ENCODE measurements at regions not wholly inside any gene's neighbourhood (a gene's known extent, or its start where the extent isn't known, plus 50 kb on each side); places are given as distances from the start of the nearest gene placed in this dataset.

- H3K9me3 Mint-ChIP-seq, result no peaks in the 10 kb centered on the region
- no peak overlapping the region for H3K4me3 Mint-ChIP-seq
- H3K27ac Mint-ChIP-seq (ENCODE audit: unreplicated experiment), result no peak overlapping the region
- no peaks in the 10 kb centered on the region for H3K4me1 Mint-ChIP-seq
- H3K36me3 Mint-ChIP-seq (ENCODE audit: low read depth), result no peaks in the 10 kb centered on the region
- H3K27me3 Mint-ChIP-seq (ENCODE audit: low read depth), result peaks cover 2% of the 10 kb centered on the region
- no peak for DNase-seq (ENCODE audit: low read depth, low spot score)
- TF ChIP-seq, protein P1, sequence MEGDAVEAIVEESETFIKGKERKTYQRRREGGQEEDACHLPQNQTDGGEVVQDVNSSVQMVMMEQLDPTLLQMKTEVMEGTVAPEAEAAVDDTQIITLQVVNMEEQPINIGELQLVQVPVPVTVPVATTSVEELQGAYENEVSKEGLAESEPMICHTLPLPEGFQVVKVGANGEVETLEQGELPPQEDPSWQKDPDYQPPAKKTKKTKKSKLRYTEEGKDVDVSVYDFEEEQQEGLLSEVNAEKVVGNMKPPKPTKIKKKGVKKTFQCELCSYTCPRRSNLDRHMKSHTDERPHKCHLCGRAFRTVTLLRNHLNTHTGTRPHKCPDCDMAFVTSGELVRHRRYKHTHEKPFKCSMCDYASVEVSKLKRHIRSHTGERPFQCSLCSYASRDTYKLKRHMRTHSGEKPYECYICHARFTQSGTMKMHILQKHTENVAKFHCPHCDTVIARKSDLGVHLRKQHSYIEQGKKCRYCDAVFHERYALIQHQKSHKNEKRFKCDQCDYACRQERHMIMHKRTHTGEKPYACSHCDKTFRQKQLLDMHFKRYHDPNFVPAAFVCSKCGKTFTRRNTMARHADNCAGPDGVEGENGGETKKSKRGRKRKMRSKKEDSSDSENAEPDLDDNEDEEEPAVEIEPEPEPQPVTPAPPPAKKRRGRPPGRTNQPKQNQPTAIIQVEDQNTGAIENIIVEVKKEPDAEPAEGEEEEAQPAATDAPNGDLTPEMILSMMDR (conservative IDR thresholded peaks at IDR 0.05), result no peak
Observed at GRCh38 chr15:73812806-73813465, 59.8 kb upstream of the INSYN1 start.

DNA sequence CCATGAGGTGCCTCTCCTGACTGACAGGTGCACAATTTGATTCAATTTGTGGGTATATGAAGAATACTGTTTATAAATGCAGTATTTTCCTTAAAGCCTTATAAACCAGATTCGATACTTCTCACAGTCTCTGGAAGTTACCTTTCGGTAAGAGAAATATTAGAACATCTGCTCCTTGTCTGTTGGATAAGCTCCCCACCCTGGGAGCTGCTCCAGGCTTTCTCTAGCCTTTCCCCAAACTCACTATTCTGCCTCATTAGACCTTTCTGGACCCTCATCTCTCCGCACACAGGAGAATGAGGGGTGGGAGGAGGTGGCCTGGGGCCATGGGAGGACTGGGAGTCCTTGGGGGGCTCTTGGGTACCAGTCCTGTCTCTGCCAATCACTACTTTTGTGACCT is 59.8 kb upstream of the TBC1D21 start:
- Mint-ChIP-seq H3K27me3 (ENCODE audit: low read depth) (peaks cover 2% of the 10 kb centered on the region), H3K36me3 (ENCODE audit: low read depth) (no peaks in the 10 kb centered on the region), H3K9me3 (no peaks in the 10 kb centered on the region), H3K4me3 (no peak overlapping the region), H3K4me1 (no peaks in the 10 kb centered on the region), H3K27ac (ENCODE audit: unreplicated experiment) (no peak overlapping the region)
- TF ChIP-seq, protein P1 (conservative IDR thresholded peaks at IDR 0.05), result no peak
- no peak for DNase-seq (ENCODE audit: low read depth, low spot score)

DNA sequence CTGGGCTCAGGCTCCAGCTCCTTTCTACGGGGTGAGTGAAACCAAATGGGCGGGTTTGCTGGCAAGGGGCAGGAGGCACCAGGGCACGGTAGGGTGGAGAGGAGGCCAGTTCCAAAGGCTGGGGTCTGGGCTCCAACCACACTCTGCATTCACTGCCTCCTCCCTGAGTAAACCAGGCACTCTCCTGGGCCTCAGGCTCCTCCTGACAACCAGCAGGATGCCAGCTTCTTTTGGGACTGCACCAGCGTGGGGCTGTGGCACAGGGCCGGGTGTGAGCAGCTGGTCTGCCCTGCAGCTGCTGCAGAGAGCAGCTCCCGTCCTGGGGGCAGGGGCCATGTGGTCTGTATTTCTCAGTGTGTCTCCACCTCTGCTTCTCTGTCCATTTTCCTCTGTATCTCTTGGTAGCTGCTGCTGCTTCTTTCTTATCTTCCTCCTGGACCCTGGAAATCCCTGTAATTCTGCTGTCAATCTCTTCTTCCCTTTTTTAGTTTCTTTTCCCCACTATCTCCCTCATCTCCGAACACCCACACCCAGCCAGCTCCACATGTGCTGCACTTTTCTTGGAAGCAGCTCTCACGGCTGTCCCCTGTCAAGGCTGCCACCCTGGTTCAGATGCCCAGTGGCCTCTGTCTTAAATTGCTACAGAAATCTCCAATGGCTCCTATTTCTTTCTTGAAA is 54.9 kb upstream of the TBC1D21 start:
- DNase-seq (ENCODE audit: low read depth, low spot score), result no peak
- H3K9me3 Mint-ChIP-seq, result no peaks in the 10 kb centered on the region
- H3K27me3 Mint-ChIP-seq (ENCODE audit: low read depth), result peaks cover 22% of the 10 kb centered on the region
- TF ChIP-seq, protein P1 (conservative IDR thresholded peaks at IDR 0.05), result no peak
- H3K4me1 Mint-ChIP-seq, result no peaks in the 10 kb centered on the region
- no peak overlapping the region for H3K4me3 Mint-ChIP-seq
- no peaks in the 10 kb centered on the region for H3K36me3 Mint-ChIP-seq (ENCODE audit: low read depth)
- H3K27ac Mint-ChIP-seq (ENCODE audit: unreplicated experiment), result peak overlapping the region; percentile 29

- DNase-seq (ENCODE audit: low read depth, low spot score), result no peak
- Mint-ChIP-seq H3K4me3 (no peak overlapping the region), H3K27me3 (ENCODE audit: low read depth) (peaks cover 30% of the 10 kb centered on the region), H3K9me3 (no peaks in the 10 kb centered on the region), H3K36me3 (ENCODE audit: low read depth) (no peaks in the 10 kb centered on the region), H3K4me1 (no peaks in the 10 kb centered on the region), H3K27ac (ENCODE audit: unreplicated experiment) (no peak overlapping the region)
- TF ChIP-seq, protein P1 (conservative IDR thresholded peaks at IDR 0.05), result no peak
Observed at GRCh38 chr15:73821181-73821580, 52.2 kb upstream of the TBC1D21 start.

GRCh38 chr15:73822998-73823397 is 50.4 kb upstream of the TBC1D21 start:
- Mint-ChIP-seq H3K27ac (ENCODE audit: unreplicated experiment) (no peak overlapping the region), H3K4me3 (no peak overlapping the region), H3K36me3 (ENCODE audit: low read depth) (no peaks in the 10 kb centered on the region), H3K9me3 (no peaks in the 10 kb centered on the region), H3K4me1 (no peaks in the 10 kb centered on the region), H3K27me3 (ENCODE audit: low read depth) (peaks cover 41% of the 10 kb centered on the region)
- peak; percentile 16 for DNase-seq (ENCODE audit: low read depth, low spot score)
- TF ChIP-seq, protein P1 (conservative IDR thresholded peaks at IDR 0.05), result no peak

Data from neural crest cell (in vitro differentiated cells).